ENCODE measurements at regions not wholly inside any gene's neighbourhood (a gene's known extent, or its start where the extent isn't known, plus 50 kb on each side); places are given as distances from the start of the nearest gene placed in this dataset.

DNA sequence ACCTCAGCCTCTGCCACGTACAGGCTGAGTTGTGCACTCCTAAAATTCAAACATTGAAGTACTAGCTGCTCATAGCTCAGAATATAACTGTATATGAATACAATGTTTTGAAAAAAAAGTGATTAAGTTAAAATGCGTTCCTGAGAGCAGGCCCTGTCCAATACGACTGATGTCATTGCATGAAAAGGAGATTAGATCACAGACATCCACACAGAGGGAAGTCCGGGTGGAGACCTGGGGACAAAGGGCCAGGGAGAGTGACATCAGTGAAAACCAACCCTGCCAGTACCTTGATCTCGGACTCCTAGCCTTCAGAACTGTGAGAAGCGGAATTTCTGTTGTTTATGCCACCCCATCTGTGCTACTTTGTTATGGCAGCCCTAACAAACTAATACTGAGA, 311.4 kb upstream of the NR2F2 start:
- TF ChIP-seq, protein P1, sequence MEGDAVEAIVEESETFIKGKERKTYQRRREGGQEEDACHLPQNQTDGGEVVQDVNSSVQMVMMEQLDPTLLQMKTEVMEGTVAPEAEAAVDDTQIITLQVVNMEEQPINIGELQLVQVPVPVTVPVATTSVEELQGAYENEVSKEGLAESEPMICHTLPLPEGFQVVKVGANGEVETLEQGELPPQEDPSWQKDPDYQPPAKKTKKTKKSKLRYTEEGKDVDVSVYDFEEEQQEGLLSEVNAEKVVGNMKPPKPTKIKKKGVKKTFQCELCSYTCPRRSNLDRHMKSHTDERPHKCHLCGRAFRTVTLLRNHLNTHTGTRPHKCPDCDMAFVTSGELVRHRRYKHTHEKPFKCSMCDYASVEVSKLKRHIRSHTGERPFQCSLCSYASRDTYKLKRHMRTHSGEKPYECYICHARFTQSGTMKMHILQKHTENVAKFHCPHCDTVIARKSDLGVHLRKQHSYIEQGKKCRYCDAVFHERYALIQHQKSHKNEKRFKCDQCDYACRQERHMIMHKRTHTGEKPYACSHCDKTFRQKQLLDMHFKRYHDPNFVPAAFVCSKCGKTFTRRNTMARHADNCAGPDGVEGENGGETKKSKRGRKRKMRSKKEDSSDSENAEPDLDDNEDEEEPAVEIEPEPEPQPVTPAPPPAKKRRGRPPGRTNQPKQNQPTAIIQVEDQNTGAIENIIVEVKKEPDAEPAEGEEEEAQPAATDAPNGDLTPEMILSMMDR (IDR thresholded peaks at IDR 0.05): no peak
- TF ChIP-seq ZFX (IDR thresholded peaks at IDR 0.05; ENCODE audit: borderline replicate concordance): no peak

Data from 22Rv1 (cell line).